Lower lobe of right lung (tissue), 2 donors: ENCODE measurements at regions not wholly inside any gene's neighbourhood (a gene's known extent, or its start where the extent isn't known, plus 50 kb on each side); places are given as distances from the start of the nearest gene placed in this dataset.

Source experiments
- ATAC-seq, 2 donors: fragments of 200-7000 bp; cut with Tn5 transposase; one replicate each; pipeline ENCODE4 v1.9.1; 2020 to 2022; ENCODE audit warnings: mild to moderate bottlenecking in 2 of 2, moderate library complexity in 2 of 2
- DNase-seq: peaks from one replicate; pipeline ENCODE4 v3.0.0-alpha.2; 2020
- H3K27ac ChIP-seq: fragments of 200-600 bp; one replicate; pipeline ENCODE4 v1.8.0; 2022
- H3K27me3 ChIP-seq: fragments of 200-600 bp; one replicate; pipeline ENCODE4 v1.8.0; 2022; ENCODE audit warnings: low read depth
- H3K36me3 ChIP-seq: fragments of 200-600 bp; one replicate; pipeline ENCODE4 v1.8.0; 2022; ENCODE audit warnings: mild to moderate bottlenecking
- H3K4me1 ChIP-seq: fragments of 200-600 bp; one replicate; pipeline ENCODE4 v1.8.0; 2022
- H3K4me3 ChIP-seq: fragments of 200-600 bp; one replicate; pipeline ENCODE4 v1.8.0; 2022; ENCODE audit warnings: mild to moderate bottlenecking
- H3K9me3 ChIP-seq: fragments of 200-600 bp; one replicate; pipeline ENCODE4 v1.8.0; 2022
- intact Hi-C: fragments of 100-400 bp; cut with DNase I; formaldehyde crosslinking; loops from one replicate; pipeline ENCODE4 v1.11.0; 2022
- TF ChIP-seq, protein P1 (sequence below): fragments of 200-600 bp; IDR thresholded peaks from one replicate; pipeline ENCODE4 v1.8.0; 2022; ENCODE audit warnings: antibody characterized with exemption, mild to moderate bottlenecking
- donor health status: DM: no; HTN: yes; CAD: no; lungs with severe emphysema.

DNA sequence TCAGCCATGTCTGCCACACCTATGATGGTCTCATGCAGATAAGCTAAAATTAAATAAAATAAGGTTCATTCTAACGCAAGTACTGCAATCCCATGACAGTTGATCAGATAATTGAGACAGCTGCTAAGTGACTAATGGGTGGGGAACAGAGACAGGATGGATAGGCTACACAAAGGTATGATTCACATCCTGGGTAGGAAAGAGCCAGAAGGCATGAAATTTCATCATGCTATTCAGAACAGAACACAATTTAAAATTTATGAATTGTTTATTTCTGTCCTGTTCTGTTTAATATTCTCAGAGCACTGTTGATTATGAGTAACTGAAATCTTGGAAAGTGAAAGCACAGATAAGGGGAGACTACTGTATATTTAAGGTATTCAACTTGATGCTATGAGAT lies 381.8 kb upstream of the SORCS1 start:
- DNase-seq = no peak
- Histone ChIP-seq H3K9me3 (no peaks in the 10 kb centered on the region), H3K4me3 (no peak overlapping the region), H3K27me3 (no peaks in the 10 kb centered on the region), H3K4me1 (no peaks in the 10 kb centered on the region), H3K27ac (no peak overlapping the region), H3K36me3 (no peaks in the 10 kb centered on the region)
- ATAC-seq = no peak
- intact Hi-C loops = no loop called here
- TF ChIP-seq, protein P1, sequence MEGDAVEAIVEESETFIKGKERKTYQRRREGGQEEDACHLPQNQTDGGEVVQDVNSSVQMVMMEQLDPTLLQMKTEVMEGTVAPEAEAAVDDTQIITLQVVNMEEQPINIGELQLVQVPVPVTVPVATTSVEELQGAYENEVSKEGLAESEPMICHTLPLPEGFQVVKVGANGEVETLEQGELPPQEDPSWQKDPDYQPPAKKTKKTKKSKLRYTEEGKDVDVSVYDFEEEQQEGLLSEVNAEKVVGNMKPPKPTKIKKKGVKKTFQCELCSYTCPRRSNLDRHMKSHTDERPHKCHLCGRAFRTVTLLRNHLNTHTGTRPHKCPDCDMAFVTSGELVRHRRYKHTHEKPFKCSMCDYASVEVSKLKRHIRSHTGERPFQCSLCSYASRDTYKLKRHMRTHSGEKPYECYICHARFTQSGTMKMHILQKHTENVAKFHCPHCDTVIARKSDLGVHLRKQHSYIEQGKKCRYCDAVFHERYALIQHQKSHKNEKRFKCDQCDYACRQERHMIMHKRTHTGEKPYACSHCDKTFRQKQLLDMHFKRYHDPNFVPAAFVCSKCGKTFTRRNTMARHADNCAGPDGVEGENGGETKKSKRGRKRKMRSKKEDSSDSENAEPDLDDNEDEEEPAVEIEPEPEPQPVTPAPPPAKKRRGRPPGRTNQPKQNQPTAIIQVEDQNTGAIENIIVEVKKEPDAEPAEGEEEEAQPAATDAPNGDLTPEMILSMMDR = no peak

DNA sequence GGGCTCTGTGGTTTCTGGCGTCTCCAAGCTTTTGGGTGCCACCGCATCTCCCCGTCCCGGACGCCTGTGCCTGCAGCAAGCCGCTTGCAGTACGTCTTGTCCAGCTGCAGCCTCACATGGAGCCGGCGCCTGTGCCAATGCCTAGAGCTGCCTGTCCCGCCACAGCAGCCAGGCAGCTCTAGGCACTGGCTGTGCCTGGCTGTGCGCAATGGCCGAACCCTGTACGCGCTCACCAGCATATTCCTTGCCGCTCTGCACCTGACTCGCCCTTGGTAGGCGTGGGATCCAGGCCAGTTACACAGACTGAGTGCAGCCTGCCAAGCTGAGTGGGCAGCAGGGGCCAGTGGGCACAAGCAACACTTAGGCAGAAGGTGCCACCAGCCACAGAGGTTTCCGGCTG lies 381.2 kb upstream of the SORCS1 start:
- H3K27me3 ChIP-seq = no peaks in the 10 kb centered on the region
- H3K4me3 ChIP-seq = no peak overlapping the region
- no peaks in the 10 kb centered on the region for H3K36me3 ChIP-seq
- intact Hi-C loops = no loop called here
- H3K9me3 ChIP-seq = no peaks in the 10 kb centered on the region
- no peaks in the 10 kb centered on the region for H3K4me1 ChIP-seq
- DNase-seq (no peak), ATAC-seq (peak in 1 of 2 donors; percentile 24)
- TF ChIP-seq, protein P1 = no peak
- H3K27ac ChIP-seq = no peak overlapping the region

DNA sequence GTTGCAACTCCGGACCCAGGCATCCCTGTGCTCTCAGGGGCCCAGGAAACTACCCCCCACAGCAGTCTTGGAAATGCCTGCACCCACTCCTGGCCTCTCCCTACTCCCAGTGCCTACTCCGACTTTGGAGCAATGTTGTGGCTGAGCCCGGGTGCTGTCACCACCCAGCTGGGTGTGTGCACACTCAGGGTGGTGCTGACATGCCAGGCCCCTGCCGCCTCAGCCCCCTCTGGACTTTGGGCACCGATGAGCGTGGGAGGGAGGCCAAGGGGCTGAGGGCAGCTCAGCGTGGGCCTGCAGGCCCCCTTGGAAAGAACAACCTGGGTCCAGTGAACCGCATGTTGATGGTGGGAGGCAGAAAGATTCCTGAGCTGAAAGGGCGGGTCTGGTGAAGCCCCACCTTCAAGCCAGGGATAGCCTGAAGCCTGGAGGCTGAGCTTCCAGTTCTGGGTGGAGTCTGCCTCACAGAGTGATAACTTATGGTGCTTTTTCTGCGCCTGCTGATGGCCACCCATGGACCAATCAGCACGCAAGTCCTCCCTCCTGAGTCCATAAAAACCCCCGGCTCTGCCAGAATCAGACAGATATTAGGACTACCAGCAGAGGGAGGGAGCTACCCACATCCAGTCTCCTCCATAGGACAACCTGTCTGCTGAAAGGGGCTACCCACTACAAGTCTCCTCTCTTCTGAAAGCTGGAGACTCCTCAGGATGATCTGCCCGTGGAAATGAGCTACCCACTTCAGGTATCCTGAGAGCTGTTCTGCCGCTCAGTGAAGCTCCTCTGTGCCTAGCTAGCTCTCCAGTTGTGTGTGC lies 380.4 kb upstream of the SORCS1 start:
- ATAC-seq (peak; percentile 19 to 30), DNase-seq (no peak)

DNA sequence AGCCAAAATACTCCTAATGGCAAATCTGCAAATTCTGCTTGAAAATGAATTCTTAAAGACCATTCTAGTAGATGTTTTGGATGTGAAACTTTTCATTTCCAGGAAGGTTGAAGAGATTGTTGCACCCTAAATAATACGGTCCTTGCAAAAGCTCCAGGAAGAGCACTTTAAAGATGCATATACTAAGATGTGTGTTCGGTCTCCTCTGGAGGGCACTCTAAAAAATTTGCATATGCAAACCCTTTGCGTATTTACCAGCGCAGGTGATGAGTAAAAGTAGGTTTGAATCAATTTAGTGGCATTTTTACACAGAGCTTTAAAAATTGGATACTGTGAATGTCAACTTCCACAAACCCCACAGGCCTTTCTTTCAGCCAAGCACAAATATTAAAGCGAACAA lies 378.1 kb upstream of the SORCS1 start:
- Histone ChIP-seq H3K4me1 (no peaks in the 10 kb centered on the region), H3K27ac (no peak overlapping the region), H3K36me3 (no peaks in the 10 kb centered on the region), H3K27me3 (no peaks in the 10 kb centered on the region), H3K4me3 (no peak overlapping the region), H3K9me3 (no peaks in the 10 kb centered on the region)
- DNase-seq (no peak), ATAC-seq (no peak)
- intact Hi-C loops = no loop called here
- TF ChIP-seq, protein P1 = no peak

More for the DNA sequence above, 380.4 kb upstream of the SORCS1 start:
- Histone ChIP-seq H3K9me3 (no peaks in the 10 kb centered on the region), H3K4me3 (no peak overlapping the region), H3K27me3 (no peaks in the 10 kb centered on the region), H3K36me3 (no peaks in the 10 kb centered on the region), H3K27ac (no peak overlapping the region), H3K4me1 (no peaks in the 10 kb centered on the region)
- TF ChIP-seq, protein P1 = no peak
- intact Hi-C loops = no loop called here

DNA sequence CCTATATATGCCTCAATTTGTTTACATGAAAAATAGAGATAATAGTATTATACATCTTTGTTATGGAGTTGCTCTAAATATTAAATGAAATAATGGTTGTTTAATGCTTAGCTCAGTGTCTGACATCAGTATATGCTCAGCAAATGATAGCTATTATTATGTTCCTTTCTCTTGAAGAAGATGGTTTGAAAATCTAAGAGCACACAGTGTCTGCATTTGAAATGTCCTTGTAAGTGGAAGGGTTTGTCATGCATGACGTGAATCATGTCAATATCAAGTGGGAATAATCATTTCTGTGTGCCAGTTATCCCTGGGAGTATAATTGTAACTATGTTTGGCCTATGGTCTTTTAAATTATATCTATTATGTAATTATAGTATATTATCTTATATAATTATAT lies 377.5 kb upstream of the SORCS1 start:
- no peak for DNase-seq
- intact Hi-C loops = no loop called here
- H3K27ac ChIP-seq = no peak overlapping the region

More for the DNA sequence above, 377.5 kb upstream of the SORCS1 start:
- Histone ChIP-seq H3K27me3 (no peaks in the 10 kb centered on the region), H3K9me3 (no peaks in the 10 kb centered on the region), H3K4me1 (no peaks in the 10 kb centered on the region), H3K36me3 (no peaks in the 10 kb centered on the region), H3K4me3 (no peak overlapping the region)
- TF ChIP-seq, protein P1 = no peak
- ATAC-seq = no peak
